RWPE2 (cell line): ENCODE measurements at regions not wholly inside any gene's neighbourhood (a gene's known extent, or its start where the extent isn't known, plus 50 kb on each side); places are given as distances from the start of the nearest gene placed in this dataset.

Experiments
- ATAC-seq: fragments of 200-7000 bp; cut with Tn5 transposase; 3 replicates; pipeline ENCODE4 v1.9.1; 2021; ENCODE audit warnings: low read depth
- DNase-seq: peaks from one replicate; pipeline ENCODE4 v3.0.0-alpha.2; 2020; ENCODE audit warnings: low spot score
- H3K27ac ChIP-seq: fragments of 450-650 bp; 2 replicates; pipeline ENCODE4 v1.5.1; 2017; ENCODE audit warnings: mild to moderate bottlenecking; ENCODE audit not compliant: poor library complexity, severe bottlenecking
- H3K27me3 ChIP-seq: fragments of 250-450 bp; sonication (Bioruptor Pico); 2 replicates; pipeline ENCODE4 v1.5.1; 2021; ENCODE audit warnings: mild to moderate bottlenecking, moderate library complexity; ENCODE audit not compliant: insufficient read depth, poor library complexity, severe bottlenecking
- H3K36me3 ChIP-seq: fragments of 250-450 bp; sonication (Bioruptor Pico); 2 replicates; pipeline ENCODE4 v1.5.1; 2020; ENCODE audit warnings: low read depth, mild to moderate bottlenecking, moderate library complexity
- H3K4me1 ChIP-seq: fragments of 250-450 bp; sonication (Bioruptor Pico); 2 replicates; pipeline ENCODE4 v1.5.1; 2021; ENCODE audit warnings: mild to moderate bottlenecking, moderate library complexity; ENCODE audit not compliant: insufficient read depth, poor library complexity, severe bottlenecking
- H3K4me3 ChIP-seq: fragments of 250-450 bp; sonication (Bioruptor Pico); 2 replicates; pipeline ENCODE4 v1.5.1; 2021; ENCODE audit warnings: mild to moderate bottlenecking, moderate library complexity; ENCODE audit not compliant: severe bottlenecking
- H3K9me3 ChIP-seq: fragments of 250-450 bp; sonication (Bioruptor Pico); 2 replicates; pipeline ENCODE4 v1.5.1; 2021; ENCODE audit warnings: mild to moderate bottlenecking, moderate library complexity; ENCODE audit not compliant: severe bottlenecking
- TF ChIP-seq, protein P1 (sequence below): fragments of 450-650 bp; IDR thresholded peaks from one replicate; pipeline ENCODE4 v1.5.1; 2017; ENCODE audit warnings: mild to moderate bottlenecking, moderate library complexity; ENCODE audit not compliant: poor library complexity, severe bottlenecking

DNA sequence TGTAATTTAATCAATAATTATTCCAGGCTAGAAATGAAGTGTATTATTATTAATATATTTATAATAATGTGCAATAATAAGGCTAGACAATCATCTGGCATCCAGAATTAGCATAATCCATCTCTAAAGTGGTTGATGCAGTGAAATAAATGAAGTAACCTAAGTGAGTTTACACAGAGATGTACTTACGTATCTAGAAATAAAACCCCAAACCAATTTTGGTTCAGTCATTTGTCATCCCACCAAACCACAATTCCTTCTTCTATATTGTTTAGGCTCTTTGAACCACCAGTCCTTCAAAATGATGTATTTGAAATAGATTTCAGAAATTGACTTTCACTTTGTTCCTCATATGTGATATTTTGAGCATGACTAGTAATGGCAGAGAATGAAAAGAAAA is 247.6 kb upstream of the MIR17HG start:
- ATAC-seq = no peak
- Histone ChIP-seq H3K9me3 (peaks cover 2% of the 10 kb centered on the region), H3K4me1 (no peaks in the 10 kb centered on the region), H3K27ac (no peak overlapping the region), H3K4me3 (no peak overlapping the region), H3K27me3 (no peaks in the 10 kb centered on the region), H3K36me3 (no peaks in the 10 kb centered on the region)
- no peak for DNase-seq
- TF ChIP-seq, protein P1, sequence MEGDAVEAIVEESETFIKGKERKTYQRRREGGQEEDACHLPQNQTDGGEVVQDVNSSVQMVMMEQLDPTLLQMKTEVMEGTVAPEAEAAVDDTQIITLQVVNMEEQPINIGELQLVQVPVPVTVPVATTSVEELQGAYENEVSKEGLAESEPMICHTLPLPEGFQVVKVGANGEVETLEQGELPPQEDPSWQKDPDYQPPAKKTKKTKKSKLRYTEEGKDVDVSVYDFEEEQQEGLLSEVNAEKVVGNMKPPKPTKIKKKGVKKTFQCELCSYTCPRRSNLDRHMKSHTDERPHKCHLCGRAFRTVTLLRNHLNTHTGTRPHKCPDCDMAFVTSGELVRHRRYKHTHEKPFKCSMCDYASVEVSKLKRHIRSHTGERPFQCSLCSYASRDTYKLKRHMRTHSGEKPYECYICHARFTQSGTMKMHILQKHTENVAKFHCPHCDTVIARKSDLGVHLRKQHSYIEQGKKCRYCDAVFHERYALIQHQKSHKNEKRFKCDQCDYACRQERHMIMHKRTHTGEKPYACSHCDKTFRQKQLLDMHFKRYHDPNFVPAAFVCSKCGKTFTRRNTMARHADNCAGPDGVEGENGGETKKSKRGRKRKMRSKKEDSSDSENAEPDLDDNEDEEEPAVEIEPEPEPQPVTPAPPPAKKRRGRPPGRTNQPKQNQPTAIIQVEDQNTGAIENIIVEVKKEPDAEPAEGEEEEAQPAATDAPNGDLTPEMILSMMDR = no peak

DNA sequence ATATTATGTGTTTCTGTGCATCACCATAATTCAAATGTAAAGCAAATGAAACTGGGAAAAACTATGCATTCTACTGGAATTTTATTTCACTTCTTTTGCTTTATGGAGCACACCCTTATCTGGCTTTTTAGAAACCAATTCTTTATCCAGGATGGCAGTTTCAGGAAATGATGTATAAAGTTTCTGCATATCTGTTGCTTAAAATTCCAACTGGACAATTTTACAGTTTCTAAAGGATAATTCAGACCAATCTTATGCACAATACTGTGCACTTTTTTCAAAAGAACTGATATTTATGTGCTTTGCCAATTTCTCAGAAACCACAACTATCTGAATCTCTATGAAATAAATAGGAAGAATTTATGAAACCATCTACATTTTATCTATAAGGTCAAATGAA is 246.5 kb upstream of the MIR17HG start:
- DNase-seq (no peak), ATAC-seq (no peak)
- Histone ChIP-seq H3K4me1 (no peaks in the 10 kb centered on the region), H3K9me3 (no peaks in the 10 kb centered on the region), H3K27ac (no peak overlapping the region), H3K27me3 (no peaks in the 10 kb centered on the region), H3K36me3 (no peaks in the 10 kb centered on the region), H3K4me3 (no peak overlapping the region)
- TF ChIP-seq, protein P1 = no peak

- no peaks in the 10 kb centered on the region for H3K36me3 ChIP-seq
Observed at GRCh38 chr13:91101381-91101780, 246.1 kb upstream of the MIR17HG start.

GRCh38 chr13:91105270-91105669 is 242.2 kb upstream of the MIR17HG start:
- Histone ChIP-seq H3K9me3 (no peaks in the 10 kb centered on the region), H3K4me3 (no peak overlapping the region), H3K4me1 (no peaks in the 10 kb centered on the region), H3K27me3 (no peaks in the 10 kb centered on the region), H3K36me3 (no peaks in the 10 kb centered on the region), H3K27ac (no peak overlapping the region)
- TF ChIP-seq, protein P1 = no peak
- ATAC-seq = no peak
- DNase-seq = no peak

More at GRCh38 chr13:91101381-91101780, 246.1 kb upstream of the MIR17HG start:
- Histone ChIP-seq H3K4me3 (no peak overlapping the region), H3K4me1 (no peaks in the 10 kb centered on the region), H3K27ac (no peak overlapping the region), H3K9me3 (no peaks in the 10 kb centered on the region), H3K27me3 (no peaks in the 10 kb centered on the region)
- DNase-seq = no peak
- TF ChIP-seq, protein P1 = no peak
- ATAC-seq = no peak

DNA sequence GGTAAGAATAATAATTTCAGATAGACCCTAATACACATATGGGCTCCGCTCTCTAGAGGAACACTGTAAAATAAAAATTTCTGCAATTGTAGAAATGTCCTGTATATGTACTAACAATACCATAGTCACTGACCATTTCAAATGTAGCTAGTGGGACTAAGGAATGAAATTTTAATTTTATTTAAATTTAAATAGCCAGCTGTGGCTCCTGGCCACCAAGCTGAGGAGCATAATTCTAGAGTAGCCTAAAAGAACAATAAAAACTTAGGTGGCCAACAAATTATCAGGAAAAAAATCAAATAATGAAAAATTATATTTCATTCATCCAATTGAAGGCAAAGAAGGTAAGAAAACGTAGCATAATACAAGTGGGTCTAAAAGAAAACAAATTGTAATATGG is 240.9 kb upstream of the MIR17HG start:
- Histone ChIP-seq H3K36me3 (no peaks in the 10 kb centered on the region), H3K4me3 (no peak overlapping the region), H3K27me3 (peaks cover 4% of the 10 kb centered on the region), H3K27ac (no peak overlapping the region), H3K4me1 (no peaks in the 10 kb centered on the region), H3K9me3 (no peaks in the 10 kb centered on the region)
- ATAC-seq (no peak), DNase-seq (no peak)
- TF ChIP-seq, protein P1 = no peak
